ENCODE measurements at regions not wholly inside any gene's neighbourhood (a gene's known extent, or its start where the extent isn't known, plus 50 kb on each side); places are given as distances from the start of the nearest gene placed in this dataset.
A peak's percentile ranks its signal among the peaks of the same experiment; 100 is the strongest.

GRCh38 chr5:61622156-61622555 is 290.1 kb downstream of the ZSWIM6 start:
- peak; percentile 54 for DNase-seq (ENCODE audit: low read depth)

- DNase-seq (ENCODE audit: low read depth) = peak; percentile 35
These were observed 291.5 kb downstream of the ZSWIM6 start for GRCh38 chr5:61623401-61624069.

- peak; percentile 12 for DNase-seq (ENCODE audit: low read depth)
These were observed 292.6 kb downstream of the ZSWIM6 start for GRCh38 chr5:61624553-61625136.

- no peak for DNase-seq (ENCODE audit: low read depth)
These were observed 293.1 kb downstream of the ZSWIM6 start for GRCh38 chr5:61625137-61625561.

- peak; percentile 79 for DNase-seq (ENCODE audit: low read depth)
These were observed 293.9 kb downstream of the ZSWIM6 start for GRCh38 chr5:61625681-61626621.

- no peak for DNase-seq (ENCODE audit: low read depth)
These were observed 294.7 kb downstream of the ZSWIM6 start for GRCh38 chr5:61626639-61627282.

- no peak for DNase-seq (ENCODE audit: low read depth)
These were observed 295.5 kb downstream of the ZSWIM6 start for GRCh38 chr5:61627531-61627930.

GRCh38 chr5:61630908-61631307 is 298.9 kb downstream of the ZSWIM6 start:
- no peak for DNase-seq (ENCODE audit: low read depth)

GRCh38 chr5:61631438-61631941 is 299.4 kb downstream of the ZSWIM6 start:
- DNase-seq (ENCODE audit: low read depth) = no peak

GRCh38 chr5:61632064-61632463 is 300.0 kb downstream of the ZSWIM6 start:
- no peak for DNase-seq (ENCODE audit: low read depth)

- no peak for DNase-seq (ENCODE audit: low read depth)
These were observed 303.2 kb downstream of the ZSWIM6 start for GRCh38 chr5:61635271-61635670.

GRCh38 chr5:61637566-61637965 is 305.5 kb downstream of the ZSWIM6 start:
- DNase-seq (ENCODE audit: low read depth) = peak; percentile 15

- no peak for DNase-seq (ENCODE audit: low read depth)
These were observed 306.4 kb downstream of the ZSWIM6 start for GRCh38 chr5:61638476-61638875.

- DNase-seq (ENCODE audit: low read depth) = no peak
These were observed 308.3 kb downstream of the ZSWIM6 start for GRCh38 chr5:61640179-61641021.

GRCh38 chr5:61641748-61642565 is 309.9 kb downstream of the ZSWIM6 start:
- peak; percentile 37 for DNase-seq (ENCODE audit: low read depth)

- DNase-seq (ENCODE audit: low read depth) = no peak
These were observed 315.6 kb downstream of the ZSWIM6 start for GRCh38 chr5:61647672-61648071.

GRCh38 chr5:61649231-61649630 is 317.2 kb downstream of the ZSWIM6 start:
- DNase-seq (ENCODE audit: low read depth) = no peak

- DNase-seq (ENCODE audit: low read depth) = no peak
These were observed 317.9 kb downstream of the ZSWIM6 start for GRCh38 chr5:61649971-61650370.

GRCh38 chr5:61650661-61651060 is 318.6 kb downstream of the ZSWIM6 start:
- DNase-seq (ENCODE audit: low read depth) = no peak

- no peak for DNase-seq (ENCODE audit: low read depth)
These were observed 319.1 kb downstream of the ZSWIM6 start for GRCh38 chr5:61651195-61651594.

Data from ELR (cell line).